ENCODE measurements at regions not wholly inside any gene's neighbourhood (a gene's known extent, or its start where the extent isn't known, plus 50 kb on each side); places are given as distances from the start of the nearest gene placed in this dataset.

DNA sequence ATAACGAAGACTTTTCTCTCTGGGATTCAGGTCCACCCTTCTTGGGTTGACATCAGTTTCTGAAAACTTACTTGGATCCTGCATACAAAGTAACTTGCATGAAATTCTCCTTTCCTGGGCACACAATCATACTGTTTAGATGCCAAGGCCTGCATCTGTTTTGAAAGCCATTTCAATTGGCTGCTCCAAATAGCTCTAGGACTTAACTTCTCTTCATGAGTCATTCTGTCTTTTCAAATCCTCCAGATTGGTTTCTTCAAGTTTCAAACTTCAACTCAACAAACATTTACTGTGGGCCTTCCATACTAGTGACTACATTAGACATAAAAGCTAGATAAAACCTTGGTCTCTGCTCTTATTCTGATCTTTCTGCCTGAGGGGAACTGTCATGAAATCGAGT lies 54.8 kb upstream of the HMHB1 start:
- TF ChIP-seq, protein P1, sequence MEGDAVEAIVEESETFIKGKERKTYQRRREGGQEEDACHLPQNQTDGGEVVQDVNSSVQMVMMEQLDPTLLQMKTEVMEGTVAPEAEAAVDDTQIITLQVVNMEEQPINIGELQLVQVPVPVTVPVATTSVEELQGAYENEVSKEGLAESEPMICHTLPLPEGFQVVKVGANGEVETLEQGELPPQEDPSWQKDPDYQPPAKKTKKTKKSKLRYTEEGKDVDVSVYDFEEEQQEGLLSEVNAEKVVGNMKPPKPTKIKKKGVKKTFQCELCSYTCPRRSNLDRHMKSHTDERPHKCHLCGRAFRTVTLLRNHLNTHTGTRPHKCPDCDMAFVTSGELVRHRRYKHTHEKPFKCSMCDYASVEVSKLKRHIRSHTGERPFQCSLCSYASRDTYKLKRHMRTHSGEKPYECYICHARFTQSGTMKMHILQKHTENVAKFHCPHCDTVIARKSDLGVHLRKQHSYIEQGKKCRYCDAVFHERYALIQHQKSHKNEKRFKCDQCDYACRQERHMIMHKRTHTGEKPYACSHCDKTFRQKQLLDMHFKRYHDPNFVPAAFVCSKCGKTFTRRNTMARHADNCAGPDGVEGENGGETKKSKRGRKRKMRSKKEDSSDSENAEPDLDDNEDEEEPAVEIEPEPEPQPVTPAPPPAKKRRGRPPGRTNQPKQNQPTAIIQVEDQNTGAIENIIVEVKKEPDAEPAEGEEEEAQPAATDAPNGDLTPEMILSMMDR (IDR thresholded peaks at IDR 0.05; ENCODE audit: low read length), result no peak
- TF ChIP-seq EZH2 (optimal IDR thresholded peaks at IDR 0.05; ENCODE audit: low read depth, low read length) (no peak), EZH2phosphoT487 (IDR thresholded peaks at IDR 0.05; ENCODE audit: low read length) (no peak)
- Histone ChIP-seq H3K4me2 (ENCODE audit: low read depth, low read length) (no peak overlapping the region), H3K4me3 (ENCODE audit: low read length) (no peak overlapping the region), H3K27ac (ENCODE audit: low read length) (no peak overlapping the region), H3K9me2 (replicated peaks; ENCODE audit: insufficient read depth, low read length) (no peaks in the 10 kb centered on the region), H3K36me3 (replicated peaks; ENCODE audit: insufficient read depth, low read length) (no peaks in the 10 kb centered on the region), H3K9ac (ENCODE audit: low read length) (no peak overlapping the region), H3K9me3 (replicated peaks; ENCODE audit: insufficient read depth, low read length) (no peaks in the 10 kb centered on the region), H2AFZ (ENCODE audit: low read length) (no peak overlapping the region), H3K4me1 (ENCODE audit: low read length) (no peaks in the 10 kb centered on the region), H3K27me3 (replicated peaks; ENCODE audit: insufficient read depth, low read length) (no peaks in the 10 kb centered on the region), H4K20me1 (ENCODE audit: insufficient read depth, low read length) (no peaks in the 10 kb centered on the region), H3F3A (ENCODE audit: insufficient read depth, low read length) (no peaks in the 10 kb centered on the region), H3K79me2 (ENCODE audit: low read length) (no peaks in the 10 kb centered on the region)
- no peak for DNase-seq

DNA sequence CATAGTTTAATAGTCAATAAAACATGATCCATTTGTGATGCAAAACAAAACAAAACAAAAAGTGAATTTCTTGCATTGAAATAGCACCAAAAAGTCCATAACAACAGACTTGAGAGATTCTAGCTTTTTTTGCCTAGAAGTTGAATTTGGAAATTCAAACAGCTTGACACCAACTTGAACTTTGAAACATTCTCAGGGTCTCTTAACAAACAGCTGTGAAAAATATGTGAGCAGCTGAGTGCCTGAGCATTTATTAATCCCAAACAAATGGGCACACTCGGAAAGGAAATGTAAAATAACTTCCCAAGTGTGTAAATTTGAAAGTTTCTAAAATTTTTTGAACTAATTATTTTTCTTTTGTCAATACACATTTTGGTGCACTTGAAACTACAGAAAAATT lies 56.0 kb upstream of the HMHB1 start:
- H3F3A ChIP-seq (ENCODE audit: insufficient read depth, low read length), result no peaks in the 10 kb centered on the region
- H3K27me3 ChIP-seq (replicated peaks; ENCODE audit: insufficient read depth, low read length), result no peaks in the 10 kb centered on the region
- TF ChIP-seq EZH2 (optimal IDR thresholded peaks at IDR 0.05; ENCODE audit: low read depth, low read length) (no peak), EZH2phosphoT487 (IDR thresholded peaks at IDR 0.05; ENCODE audit: low read length) (no peak)
- TF ChIP-seq, protein P1 (IDR thresholded peaks at IDR 0.05; ENCODE audit: low read length), result no peak
- H3K9me2 ChIP-seq (replicated peaks; ENCODE audit: insufficient read depth, low read length), result no peaks in the 10 kb centered on the region
- H3K36me3 ChIP-seq (replicated peaks; ENCODE audit: insufficient read depth, low read length), result no peaks in the 10 kb centered on the region
- H3K9me3 ChIP-seq (replicated peaks; ENCODE audit: insufficient read depth, low read length), result no peaks in the 10 kb centered on the region
- H3K4me2 ChIP-seq (ENCODE audit: low read depth, low read length), result no peak overlapping the region
- DNase-seq, result no peak
- H3K4me3 ChIP-seq (ENCODE audit: low read length), result no peak overlapping the region
- no peak overlapping the region for H2AFZ ChIP-seq (ENCODE audit: low read length)
- no peak overlapping the region for H3K27ac ChIP-seq (ENCODE audit: low read length)
- H3K4me1 ChIP-seq (ENCODE audit: low read length), result no peaks in the 10 kb centered on the region
- H4K20me1 ChIP-seq (ENCODE audit: insufficient read depth, low read length), result no peaks in the 10 kb centered on the region
- H3K79me2 ChIP-seq (ENCODE audit: low read length), result no peaks in the 10 kb centered on the region
- no peak overlapping the region for H3K9ac ChIP-seq (ENCODE audit: low read length)

DNA sequence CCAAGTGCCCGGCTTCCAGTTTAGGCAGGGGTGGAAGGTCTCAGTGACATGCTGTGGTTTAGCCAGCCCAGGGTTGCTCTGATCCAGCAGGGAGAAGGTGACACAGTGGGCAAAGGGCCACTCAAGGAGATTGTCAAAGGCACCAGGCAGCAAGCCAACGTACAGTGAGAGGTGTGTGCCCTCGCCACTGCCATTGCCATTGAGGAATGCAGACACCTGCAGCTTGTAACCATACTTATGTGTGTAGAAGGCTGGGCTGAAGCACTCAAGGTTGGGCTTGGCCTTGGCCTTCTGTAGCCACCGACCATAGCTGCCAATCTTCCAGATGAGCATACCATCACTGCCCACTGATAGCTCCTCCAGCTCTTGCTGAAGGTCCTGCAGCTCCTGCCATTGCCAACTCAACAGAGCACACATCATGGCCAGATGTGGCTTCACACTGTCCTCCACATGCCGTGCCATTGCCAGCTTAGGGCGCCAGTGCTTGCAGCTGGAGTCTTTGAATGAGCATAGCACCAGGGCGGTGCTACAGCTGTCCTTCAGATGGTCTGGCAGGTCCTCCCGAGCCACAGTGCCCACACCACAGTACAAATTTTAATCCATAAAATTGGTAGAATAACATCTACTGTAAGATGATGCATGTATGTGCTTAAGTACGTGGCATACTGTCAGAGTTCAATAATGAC lies 59.7 kb upstream of the HMHB1 start:
- no peak for DNase-seq

More for the DNA sequence above, 59.7 kb upstream of the HMHB1 start:
- Histone ChIP-seq H3K9me2 (replicated peaks; ENCODE audit: insufficient read depth, low read length) (no peaks in the 10 kb centered on the region), H3K4me2 (ENCODE audit: low read depth, low read length) (no peak overlapping the region), H3K4me1 (ENCODE audit: low read length) (no peaks in the 10 kb centered on the region), H3K27me3 (replicated peaks; ENCODE audit: insufficient read depth, low read length) (no peaks in the 10 kb centered on the region), H3K9ac (ENCODE audit: low read length) (no peak overlapping the region), H3K27ac (ENCODE audit: low read length) (no peak overlapping the region), H2AFZ (ENCODE audit: low read length) (no peak overlapping the region), H3K36me3 (replicated peaks; ENCODE audit: insufficient read depth, low read length) (no peaks in the 10 kb centered on the region), H3K79me2 (ENCODE audit: low read length) (no peaks in the 10 kb centered on the region), H3F3A (ENCODE audit: insufficient read depth, low read length) (no peaks in the 10 kb centered on the region), H4K20me1 (ENCODE audit: insufficient read depth, low read length) (no peaks in the 10 kb centered on the region), H3K4me3 (ENCODE audit: low read length) (no peak overlapping the region), H3K9me3 (replicated peaks; ENCODE audit: insufficient read depth, low read length) (no peaks in the 10 kb centered on the region)
- TF ChIP-seq, protein P1 (IDR thresholded peaks at IDR 0.05; ENCODE audit: low read length), result no peak
- TF ChIP-seq EZH2phosphoT487 (IDR thresholded peaks at IDR 0.05; ENCODE audit: low read length) (no peak), EZH2 (optimal IDR thresholded peaks at IDR 0.05; ENCODE audit: low read depth, low read length) (no peak)

Data from MM.1S (cell line).